ENCODE measurements at regions not wholly inside any gene's neighbourhood (a gene's known extent, or its start where the extent isn't known, plus 50 kb on each side); places are given as distances from the start of the nearest gene placed in this dataset.

- no peaks in the 10 kb centered on the region for H3K36me3 Mint-ChIP-seq (ENCODE audit: low read depth)
- H3K9me3 Mint-ChIP-seq: no peaks in the 10 kb centered on the region
- peaks cover 5% of the 10 kb centered on the region for H3K27me3 Mint-ChIP-seq (ENCODE audit: insufficient read depth)
- no peak for DNase-seq (ENCODE audit: low spot score)
- no peak overlapping the region for H3K4me3 Mint-ChIP-seq
- H3K27ac Mint-ChIP-seq: no peak overlapping the region
- no peaks in the 10 kb centered on the region for H3K4me1 Mint-ChIP-seq (ENCODE audit: low read depth)
- intact Hi-C loops (cut with micrococcal nuclease): no loop called here
These were observed 179.8 kb downstream of the SH3BP4 start for GRCh38 chr2:235131334-235132305.

- Mint-ChIP-seq H3K4me1 (ENCODE audit: low read depth) (no peaks in the 10 kb centered on the region), H3K36me3 (ENCODE audit: low read depth) (no peaks in the 10 kb centered on the region), H3K4me3 (no peak overlapping the region), H3K27ac (no peak overlapping the region), H3K27me3 (ENCODE audit: insufficient read depth) (peaks cover 8% of the 10 kb centered on the region), H3K9me3 (no peaks in the 10 kb centered on the region)
- DNase-seq (ENCODE audit: low spot score): no peak
- intact Hi-C loops (cut with micrococcal nuclease): no loop called here
These were observed 180.8 kb downstream of the SH3BP4 start for GRCh38 chr2:235132651-235133050.

- no peak overlapping the region for H3K4me3 Mint-ChIP-seq
- no peak for DNase-seq (ENCODE audit: low spot score)
- no peaks in the 10 kb centered on the region for H3K4me1 Mint-ChIP-seq (ENCODE audit: low read depth)
These were observed 182.0 kb downstream of the SH3BP4 start for GRCh38 chr2:235133837-235134236.

GRCh38 chr2:235134420-235134819 is 182.6 kb downstream of the SH3BP4 start:
- Mint-ChIP-seq H3K36me3 (ENCODE audit: low read depth) (no peaks in the 10 kb centered on the region), H3K9me3 (no peaks in the 10 kb centered on the region), H3K4me1 (ENCODE audit: low read depth) (no peaks in the 10 kb centered on the region), H3K27ac (no peak overlapping the region), H3K27me3 (ENCODE audit: insufficient read depth) (peaks cover 13% of the 10 kb centered on the region), H3K4me3 (no peak overlapping the region)
- DNase-seq (ENCODE audit: low spot score): no peak
- intact Hi-C loops (cut with micrococcal nuclease): no loop called here

More at GRCh38 chr2:235133837-235134236, 182.0 kb downstream of the SH3BP4 start:
- intact Hi-C loops (cut with micrococcal nuclease): no loop called here
- H3K36me3 Mint-ChIP-seq (ENCODE audit: low read depth): no peaks in the 10 kb centered on the region
- H3K27ac Mint-ChIP-seq: no peak overlapping the region
- no peaks in the 10 kb centered on the region for H3K9me3 Mint-ChIP-seq
- H3K27me3 Mint-ChIP-seq (ENCODE audit: insufficient read depth): peaks cover 13% of the 10 kb centered on the region

GRCh38 chr2:235135195-235135965 is 183.6 kb downstream of the SH3BP4 start:
- Mint-ChIP-seq H3K27me3 (ENCODE audit: insufficient read depth) (peaks cover 13% of the 10 kb centered on the region), H3K4me1 (ENCODE audit: low read depth) (no peaks in the 10 kb centered on the region), H3K9me3 (no peaks in the 10 kb centered on the region), H3K4me3 (no peak overlapping the region), H3K27ac (no peak overlapping the region), H3K36me3 (ENCODE audit: low read depth) (no peaks in the 10 kb centered on the region)
- DNase-seq (ENCODE audit: low spot score): no peak
- intact Hi-C loops (cut with micrococcal nuclease): no loop called here

- intact Hi-C loops (cut with micrococcal nuclease): loop anchor here (1.0 kb wide), 1 partner anchor 610 kb away; no protein-coding TSS in a partner anchor
- no peak overlapping the region for H3K4me3 Mint-ChIP-seq
- no peaks in the 10 kb centered on the region for H3K36me3 Mint-ChIP-seq (ENCODE audit: low read depth)
- no peaks in the 10 kb centered on the region for H3K4me1 Mint-ChIP-seq (ENCODE audit: low read depth)
- H3K9me3 Mint-ChIP-seq: no peaks in the 10 kb centered on the region
- no peak overlapping the region for H3K27ac Mint-ChIP-seq
- H3K27me3 Mint-ChIP-seq (ENCODE audit: insufficient read depth): peaks cover 13% of the 10 kb centered on the region
- peak; percentile 14 for DNase-seq (ENCODE audit: low spot score)
These were observed 184.3 kb downstream of the SH3BP4 start for GRCh38 chr2:235135990-235136561.

GRCh38 chr2:235138339-235138738 is 186.5 kb downstream of the SH3BP4 start:
- Mint-ChIP-seq H3K4me1 (ENCODE audit: low read depth) (no peaks in the 10 kb centered on the region), H3K27ac (no peak overlapping the region)
- intact Hi-C loops (cut with micrococcal nuclease): no loop called here

GRCh38 chr2:235139956-235140800 is 188.4 kb downstream of the SH3BP4 start:
- intact Hi-C loops (cut with micrococcal nuclease): no loop called here
- DNase-seq (ENCODE audit: low spot score): no peak
- no peaks in the 10 kb centered on the region for H3K9me3 Mint-ChIP-seq
- H3K4me3 Mint-ChIP-seq: no peak overlapping the region
- peaks cover 9% of the 10 kb centered on the region for H3K27me3 Mint-ChIP-seq (ENCODE audit: insufficient read depth)
- no peaks in the 10 kb centered on the region for H3K36me3 Mint-ChIP-seq (ENCODE audit: low read depth)
- no peaks in the 10 kb centered on the region for H3K4me1 Mint-ChIP-seq (ENCODE audit: low read depth)
- H3K27ac Mint-ChIP-seq: no peak overlapping the region

More at GRCh38 chr2:235138339-235138738, 186.5 kb downstream of the SH3BP4 start:
- Mint-ChIP-seq H3K4me3 (no peak overlapping the region), H3K27me3 (ENCODE audit: insufficient read depth) (peaks cover 13% of the 10 kb centered on the region), H3K36me3 (ENCODE audit: low read depth) (no peaks in the 10 kb centered on the region), H3K9me3 (no peaks in the 10 kb centered on the region)
- no peak for DNase-seq (ENCODE audit: low spot score)

GRCh38 chr2:235140801-235141081 is 188.9 kb downstream of the SH3BP4 start:
- no peak overlapping the region for H3K27ac Mint-ChIP-seq
- H3K4me3 Mint-ChIP-seq: no peak overlapping the region

GRCh38 chr2:235141411-235142128 is 189.8 kb downstream of the SH3BP4 start:
- no peaks in the 10 kb centered on the region for H3K9me3 Mint-ChIP-seq
- H3K27ac Mint-ChIP-seq: no peak overlapping the region
- peaks cover 10% of the 10 kb centered on the region for H3K27me3 Mint-ChIP-seq (ENCODE audit: insufficient read depth)
- no peak for DNase-seq (ENCODE audit: low spot score)
- intact Hi-C loops (cut with micrococcal nuclease): no loop called here
- H3K36me3 Mint-ChIP-seq (ENCODE audit: low read depth): no peaks in the 10 kb centered on the region
- H3K4me3 Mint-ChIP-seq: no peak overlapping the region
- no peaks in the 10 kb centered on the region for H3K4me1 Mint-ChIP-seq (ENCODE audit: low read depth)

More at GRCh38 chr2:235140801-235141081, 188.9 kb downstream of the SH3BP4 start:
- Mint-ChIP-seq H3K4me1 (ENCODE audit: low read depth) (no peaks in the 10 kb centered on the region), H3K36me3 (ENCODE audit: low read depth) (no peaks in the 10 kb centered on the region), H3K9me3 (no peaks in the 10 kb centered on the region), H3K27me3 (ENCODE audit: insufficient read depth) (peaks cover 9% of the 10 kb centered on the region)
- DNase-seq (ENCODE audit: low spot score): no peak
- intact Hi-C loops (cut with micrococcal nuclease): no loop called here

GRCh38 chr2:235142601-235143000 is 190.8 kb downstream of the SH3BP4 start:
- no peak overlapping the region for H3K27ac Mint-ChIP-seq
- no peaks in the 10 kb centered on the region for H3K9me3 Mint-ChIP-seq
- peaks cover 8% of the 10 kb centered on the region for H3K27me3 Mint-ChIP-seq (ENCODE audit: insufficient read depth)
- H3K36me3 Mint-ChIP-seq (ENCODE audit: low read depth): no peaks in the 10 kb centered on the region
- intact Hi-C loops (cut with micrococcal nuclease): no loop called here
- no peak for DNase-seq (ENCODE audit: low spot score)
- H3K4me1 Mint-ChIP-seq (ENCODE audit: low read depth): no peaks in the 10 kb centered on the region
- no peak overlapping the region for H3K4me3 Mint-ChIP-seq

- intact Hi-C loops (cut with micrococcal nuclease): no loop called here
- peaks cover 3% of the 10 kb centered on the region for H3K27me3 Mint-ChIP-seq (ENCODE audit: insufficient read depth)
- H3K27ac Mint-ChIP-seq: no peak overlapping the region
- no peak overlapping the region for H3K4me3 Mint-ChIP-seq
- H3K36me3 Mint-ChIP-seq (ENCODE audit: low read depth): no peaks in the 10 kb centered on the region
- no peaks in the 10 kb centered on the region for H3K9me3 Mint-ChIP-seq
- no peaks in the 10 kb centered on the region for H3K4me1 Mint-ChIP-seq (ENCODE audit: low read depth)
- DNase-seq (ENCODE audit: low spot score): no peak
These were observed 192.0 kb downstream of the SH3BP4 start for GRCh38 chr2:235143789-235144188.

All from activated T-helper 1 cell treated with anti-CD3 and anti-CD28 coated beads, Interleukin-12 subunit alpha, Interleukin-12 subunit beta, Interleukin-2, Interleukin-4 antibody, amounts not matched to agents 30 ng/mL and 10 ng/mL and 1 ng/mL, durations not matched to agents 14 hours and 24 hours and 36 hours (primary cell).